GM18867 (cell line): ENCODE measurements at regions not wholly inside any gene's neighbourhood (a gene's known extent, or its start where the extent isn't known, plus 50 kb on each side); places are given as distances from the start of the nearest gene placed in this dataset.

Experiments
- ATAC-seq: cut with Tn5 transposase; IDR thresholded peaks from one replicate; pipeline ENCODE4 v1.9.1; 2021; ENCODE audit warnings: mild to moderate bottlenecking, moderate library complexity; ENCODE audit not compliant: unreplicated experiment

DNA sequence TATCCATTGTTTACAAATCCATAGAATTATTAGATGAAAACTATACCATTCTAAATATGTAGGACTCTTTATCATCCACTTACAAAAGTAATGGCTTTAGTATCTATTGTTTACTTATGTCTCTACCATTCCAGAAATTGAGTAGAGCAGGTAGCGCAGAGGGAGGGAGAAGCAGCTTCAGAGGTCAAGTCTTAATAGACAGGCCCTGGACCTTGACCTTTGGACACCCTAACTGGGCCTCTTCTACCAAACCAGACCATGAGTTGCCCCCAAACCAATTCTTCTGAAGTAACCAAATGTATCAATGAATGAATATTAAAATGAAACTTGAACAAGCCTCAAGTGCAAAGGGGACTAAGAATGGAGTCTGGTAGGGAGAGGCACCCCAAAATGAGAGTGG is 124.9 kb upstream of the ANKRD55 start:
- ATAC-seq: no peak

DNA sequence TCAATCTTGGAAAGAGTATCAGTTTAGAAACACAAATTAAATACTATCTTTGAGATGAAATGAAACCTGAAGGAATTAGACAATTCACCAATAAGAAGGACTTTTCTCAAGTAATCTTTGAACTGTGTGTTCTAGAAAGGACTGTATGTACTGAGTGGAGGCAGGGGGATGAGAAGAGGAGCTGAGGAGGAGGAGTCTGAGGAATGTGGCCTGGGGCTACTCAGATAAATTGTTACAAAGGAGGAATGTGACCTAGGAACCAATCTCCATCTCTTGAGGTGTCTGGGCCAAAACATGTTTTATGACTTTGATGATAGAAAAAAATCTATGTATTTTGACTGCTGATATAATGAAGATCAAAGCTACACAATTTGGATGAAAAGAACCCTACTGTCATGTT is 124.3 kb upstream of the ANKRD55 start:
- no peak for ATAC-seq

GRCh38 chr5:56356836-56357160 is 123.7 kb upstream of the ANKRD55 start:
- no peak for ATAC-seq

- ATAC-seq: no peak
These were observed 123.1 kb upstream of the ANKRD55 start for GRCh38 chr5:56356121-56356835.

DNA sequence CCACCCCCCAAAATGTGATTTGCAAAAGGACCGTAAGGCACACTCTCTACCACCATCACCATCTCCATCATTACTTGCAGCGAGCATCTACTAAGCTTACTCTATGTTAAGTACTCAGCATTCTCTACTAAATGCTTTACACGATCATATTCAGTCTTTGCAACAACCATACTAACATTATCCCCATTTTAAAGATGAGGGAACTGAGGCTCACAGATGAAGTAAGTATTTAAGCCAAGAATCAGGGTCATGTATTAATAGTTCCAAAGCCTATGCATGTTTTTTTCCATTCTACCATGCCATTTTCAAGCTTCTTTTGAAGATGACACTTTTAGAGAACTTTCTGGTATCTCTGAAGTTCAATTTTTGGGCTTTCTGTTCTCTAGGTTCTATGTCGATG is 121.7 kb upstream of the ANKRD55 start:
- ATAC-seq: no peak

- ATAC-seq: no peak
These were observed 119.9 kb upstream of the ANKRD55 start for GRCh38 chr5:56352808-56353590.

- no peak for ATAC-seq
These were observed 117.6 kb upstream of the ANKRD55 start for GRCh38 chr5:56350597-56351170.

DNA sequence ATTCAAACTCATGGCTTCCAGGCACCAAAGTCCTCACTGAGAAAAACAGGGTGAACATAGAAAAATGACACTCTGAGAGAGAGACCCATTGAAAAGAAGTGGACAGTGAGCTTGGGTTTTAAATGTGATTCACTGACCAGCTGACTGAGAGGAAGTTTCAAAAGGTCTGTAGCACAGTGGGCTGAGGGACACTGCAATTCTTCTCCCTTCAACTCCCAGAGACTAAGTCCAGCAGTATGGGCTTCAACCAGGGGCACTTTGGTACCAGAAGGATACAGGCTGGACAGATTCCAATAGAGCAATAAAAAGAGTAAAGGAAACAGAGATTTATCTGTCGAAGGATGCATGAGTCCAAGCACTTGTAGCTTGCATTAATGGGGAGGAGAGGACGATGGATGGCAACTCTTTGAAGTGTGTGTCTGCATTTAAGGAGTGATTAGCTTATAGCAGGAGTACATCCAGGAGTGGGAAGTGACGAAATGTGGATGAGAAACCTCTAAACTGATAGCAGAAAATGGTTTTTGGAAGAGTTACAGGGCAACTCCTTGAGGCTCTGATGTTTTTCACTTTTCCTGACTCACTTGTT is 117.0 kb upstream of the ANKRD55 start:
- no peak for ATAC-seq

DNA sequence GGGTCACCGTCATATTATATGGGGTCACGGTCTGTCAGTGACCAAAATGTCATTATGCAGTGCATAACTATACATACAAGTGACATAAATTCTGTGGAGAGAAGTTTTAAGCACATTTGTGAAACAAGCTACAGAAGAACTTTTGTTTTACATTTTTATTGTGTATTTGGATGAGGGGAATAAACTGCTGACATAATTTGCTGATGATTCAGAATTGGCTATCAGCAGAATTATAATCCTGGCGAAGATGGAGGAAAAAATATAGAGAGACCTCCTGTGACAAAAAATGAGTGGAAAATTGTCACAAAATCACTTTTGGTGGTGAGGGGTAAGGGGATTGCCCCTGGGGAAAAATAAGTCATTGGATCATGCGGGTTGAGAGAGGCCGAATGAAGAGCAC is 116.3 kb upstream of the ANKRD55 start:
- no peak for ATAC-seq

DNA sequence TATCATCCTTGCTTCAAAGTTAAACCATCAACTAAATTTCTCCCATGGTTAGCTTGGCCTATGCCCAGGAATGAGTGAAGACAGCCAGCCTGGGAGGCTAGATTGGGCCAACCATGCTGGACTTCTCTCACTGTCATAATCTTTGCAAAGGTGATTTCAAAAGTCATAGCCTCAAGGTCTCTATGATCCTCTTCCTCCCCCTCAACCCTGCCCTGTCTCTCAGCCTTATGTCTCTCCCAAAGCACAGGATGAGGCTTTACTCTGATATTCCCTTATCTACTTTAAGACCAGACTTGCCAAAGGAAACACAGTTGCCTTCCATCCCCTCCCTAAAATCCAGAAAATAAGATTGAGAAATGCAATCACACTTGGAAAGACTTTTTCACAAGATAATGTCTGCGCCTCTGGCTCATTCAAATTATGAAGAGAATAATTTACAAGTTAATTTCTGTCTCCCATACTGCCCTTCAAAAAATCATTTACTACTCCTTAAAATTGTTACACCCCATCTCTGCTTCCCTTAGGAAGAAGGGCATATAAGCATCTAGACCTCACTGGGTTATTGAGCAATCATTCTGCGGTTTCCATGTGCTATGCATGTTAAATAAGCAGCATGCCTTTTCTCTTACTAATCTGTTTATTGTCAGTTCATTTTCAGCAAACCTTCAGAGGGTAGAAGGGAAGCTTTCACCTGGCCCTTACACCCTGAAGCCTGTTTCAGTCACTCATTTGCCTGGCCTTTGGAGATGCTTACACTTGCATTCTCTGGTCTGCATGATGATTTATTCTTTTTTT is 113.8 kb upstream of the ANKRD55 start:
- ATAC-seq: no peak

DNA sequence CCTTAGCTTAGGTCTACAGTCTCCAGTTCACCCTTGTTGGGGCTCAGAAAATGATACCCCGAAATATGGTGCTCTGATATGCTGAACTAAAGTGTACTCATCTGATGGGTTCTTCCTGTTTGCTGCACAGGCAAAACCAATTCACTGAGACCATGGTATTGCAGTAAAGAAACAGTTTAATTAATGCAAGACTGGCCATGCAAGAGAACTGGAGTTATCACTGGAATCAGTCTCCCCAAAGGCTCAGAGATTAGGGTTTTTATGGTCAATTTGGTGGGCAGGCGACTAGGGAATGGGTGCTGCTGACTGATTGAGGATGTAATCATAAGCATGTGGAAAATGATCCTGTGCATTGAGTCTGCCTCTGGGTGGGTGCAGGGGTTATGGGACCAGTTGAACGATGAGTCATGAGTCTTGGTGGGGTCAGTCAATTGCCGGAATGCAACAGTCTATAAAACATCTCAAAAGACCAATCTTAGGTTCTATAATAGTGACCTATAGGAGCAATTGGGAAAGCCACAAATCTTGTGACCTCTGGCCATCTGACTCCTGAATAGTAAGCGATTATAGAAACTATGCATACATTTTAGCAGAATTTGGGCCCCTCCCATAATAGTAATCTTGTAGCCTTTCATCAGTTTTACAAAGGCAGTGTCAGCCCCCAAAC is 113.0 kb upstream of the ANKRD55 start:
- no peak for ATAC-seq

DNA sequence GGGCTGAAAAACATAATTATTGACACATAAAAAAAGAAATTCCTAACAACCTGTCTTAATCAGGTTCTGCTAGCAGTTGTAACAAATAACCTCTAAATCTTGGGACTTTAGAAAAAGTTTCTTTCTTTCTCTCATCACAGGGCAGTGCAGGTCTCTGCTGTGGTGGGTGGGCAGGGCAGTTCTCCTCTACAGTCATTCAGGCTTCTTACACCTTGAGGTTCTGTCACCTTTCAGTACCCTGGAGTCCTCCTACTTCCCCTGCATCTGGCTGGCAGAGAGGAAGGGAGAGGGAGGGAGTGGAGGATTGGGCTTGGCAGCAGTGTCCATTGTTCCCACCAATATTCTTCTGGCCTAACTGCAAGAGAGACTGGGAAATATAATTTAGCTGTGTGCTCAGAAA is 112.2 kb upstream of the ANKRD55 start:
- no peak for ATAC-seq

DNA sequence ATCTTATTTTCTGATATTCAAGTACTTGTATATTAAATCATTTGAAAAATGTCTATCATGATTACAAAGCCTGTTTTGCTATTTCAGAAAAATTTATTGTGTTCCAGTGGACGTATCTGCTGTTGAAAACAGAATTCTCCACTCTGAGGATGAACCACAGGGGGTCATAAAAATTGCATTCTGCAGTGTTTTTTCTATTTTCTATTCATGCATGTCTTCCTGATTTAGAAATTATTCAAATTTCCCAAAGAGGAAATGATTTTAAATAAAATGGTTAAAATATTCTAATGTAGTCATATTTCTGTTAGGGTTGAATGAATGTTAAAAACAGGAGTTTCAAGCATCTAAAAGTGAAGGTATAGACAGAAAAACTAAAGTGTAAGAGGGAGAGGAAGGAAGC is 111.5 kb upstream of the ANKRD55 start:
- ATAC-seq: no peak

- no peak for ATAC-seq
These were observed 110.9 kb upstream of the ANKRD55 start for GRCh38 chr5:56343988-56344387.

DNA sequence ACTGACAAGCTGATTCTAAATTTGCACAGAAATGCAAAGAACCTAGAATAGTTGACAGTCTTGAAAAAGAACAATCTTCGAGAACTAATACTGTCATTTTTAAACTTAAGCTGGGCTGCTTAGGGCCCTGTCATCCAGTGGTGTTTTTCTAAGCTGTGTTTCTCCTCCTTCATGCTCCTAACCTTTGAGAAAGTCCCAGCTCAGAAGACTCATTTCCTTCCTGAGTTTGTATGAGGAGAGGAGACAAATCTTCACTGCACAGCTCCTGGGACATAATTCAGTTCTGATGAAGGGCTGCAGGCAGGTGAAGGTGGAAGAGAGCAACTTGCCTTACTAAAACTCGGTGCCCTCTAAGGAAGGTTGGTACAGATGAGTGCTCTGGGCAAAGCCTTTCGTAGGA is 109.5 kb upstream of the ANKRD55 start:
- ATAC-seq: no peak

DNA sequence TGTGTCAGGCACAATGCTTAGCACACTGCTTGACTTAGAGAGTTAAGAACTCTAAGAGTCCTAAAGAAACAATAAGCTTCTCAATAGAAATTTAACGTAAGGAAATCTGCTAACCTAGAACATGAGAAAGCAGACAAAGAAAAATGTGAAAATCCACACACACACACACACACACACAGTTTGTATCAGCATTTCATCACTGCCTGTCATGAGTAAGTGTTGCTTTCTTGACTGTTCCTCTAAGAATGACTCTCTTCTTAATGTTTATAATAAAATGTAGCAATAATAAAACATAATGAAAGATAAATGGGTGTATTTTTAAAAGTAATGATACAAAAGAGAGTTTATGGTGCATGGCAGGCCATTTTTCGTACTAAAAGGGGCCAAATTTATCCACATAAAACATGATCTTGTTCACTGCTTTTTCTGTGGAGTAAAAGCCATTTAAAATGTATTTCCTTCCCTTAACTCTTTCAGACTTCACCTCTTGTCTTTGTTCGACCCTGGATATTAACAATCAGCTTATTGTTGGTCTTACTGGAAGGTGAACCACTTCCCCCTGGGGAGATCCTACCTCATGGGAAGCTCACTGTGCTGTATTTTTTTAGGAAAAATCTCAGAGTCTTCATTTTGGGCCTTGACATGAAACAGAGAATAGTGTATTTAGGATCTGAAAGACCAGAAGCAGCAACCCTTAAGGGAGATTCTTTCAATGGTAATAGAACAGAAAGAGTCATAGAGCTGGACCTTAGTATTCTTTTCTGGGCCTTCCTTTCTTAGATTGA is 107.3 kb upstream of the ANKRD55 start:
- no peak for ATAC-seq

- ATAC-seq: no peak
These were observed 106.6 kb upstream of the ANKRD55 start for GRCh38 chr5:56339732-56340131.

DNA sequence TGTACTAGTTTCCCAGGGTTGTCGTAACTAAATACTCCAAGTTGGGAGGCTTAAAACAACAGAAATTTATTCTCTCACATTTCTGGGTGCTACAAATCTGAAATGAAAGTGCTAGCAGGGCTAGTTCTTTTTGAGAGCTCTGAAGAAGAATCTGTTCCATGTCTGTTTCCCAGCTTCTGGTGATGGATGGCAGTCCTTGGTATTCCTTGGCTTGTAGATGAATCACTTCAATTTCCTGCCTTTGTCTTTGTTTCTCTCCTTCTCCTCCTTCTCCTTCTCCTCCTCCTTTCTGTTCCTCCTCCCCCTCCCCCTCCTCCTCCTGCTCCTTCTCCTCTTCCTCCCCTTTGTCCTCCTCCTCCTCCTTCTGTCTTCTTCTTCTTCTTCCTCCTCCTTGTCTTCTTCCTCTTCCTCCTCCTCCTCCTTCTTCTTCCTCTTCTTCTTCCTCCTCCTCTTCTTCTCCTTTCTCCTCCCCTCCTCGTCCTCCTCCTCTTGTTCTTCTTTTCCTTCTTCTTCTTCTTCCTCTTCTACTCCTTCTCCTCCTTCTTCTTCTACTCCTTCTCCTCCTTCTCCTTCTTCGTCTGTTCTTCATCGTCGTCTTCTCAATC is 104.7 kb upstream of the ANKRD55 start:
- ATAC-seq: no peak

DNA sequence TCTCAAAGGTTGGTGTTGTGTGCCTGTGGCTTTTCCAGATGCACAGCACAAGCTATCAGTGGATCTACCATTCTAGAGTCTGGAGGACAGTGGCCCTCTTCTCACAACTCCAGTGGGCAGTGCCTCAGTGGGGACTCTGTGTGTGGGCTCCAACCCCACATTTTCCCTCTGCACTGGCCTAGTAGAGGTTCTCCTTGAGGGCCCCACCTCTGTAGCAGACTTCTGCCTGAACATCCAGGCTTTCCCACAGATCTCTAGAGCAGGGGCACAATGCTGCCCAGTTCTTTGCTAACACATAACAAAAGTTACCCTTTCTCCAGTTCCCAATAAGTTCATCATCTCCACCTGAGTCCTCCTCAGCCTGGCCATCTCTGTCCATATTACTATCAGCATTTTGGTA is 102.1 kb upstream of the ANKRD55 start:
- ATAC-seq: no peak
